Thyroid gland (tissue), 4 donors: ENCODE measurements at regions not wholly inside any gene's neighbourhood (a gene's known extent, or its start where the extent isn't known, plus 50 kb on each side); places are given as distances from the start of the nearest gene placed in this dataset.

Source experiments
- DNase-seq, 2 donors: peaks; one replicate each; pipeline ENCODE4 v3.0.0-alpha.2; 2019
- H3K27ac ChIP-seq, 3 donors: fragments of 200-600 bp; sonication (generic); 1 replicate in 2 of 3; 2 replicates in 1 of 3; pipeline ENCODE4 v1.5.1; 2016 to 2019; ENCODE audit warnings: mild to moderate bottlenecking in 1 of 3, moderate library complexity in 1 of 3
- H3K27me3 ChIP-seq: fragments of 200-600 bp; sonication (generic); one replicate; pipeline ENCODE4 v1.5.1; 2019
- H3K36me3 ChIP-seq, 2 donors: fragments of 200-600 bp; sonication (generic); one replicate each; pipeline ENCODE4 v1.5.1; 2016 to 2019
- H3K4me1 ChIP-seq, 2 donors: fragments of 200-600 bp; sonication (generic); one replicate each; pipeline ENCODE4 v1.5.1; 2017 to 2019
- H3K4me3 ChIP-seq, 3 donors: fragments of 200-600 bp; sonication (generic); replicated peaks in 1 of 3; 1 replicate in 2 of 3; 2 replicates in 1 of 3; pipeline ENCODE4 v1.5.1; 2016; ENCODE audit warnings: mild to moderate bottlenecking in 1 of 3
- H3K9me3 ChIP-seq: fragments of 200-600 bp; sonication (generic); one replicate; pipeline ENCODE4 v1.5.1; 2017
- POLR2A ChIP-seq, 2 donors: fragments of 450-650 bp; IDR thresholded peaks; one replicate each; pipeline ENCODE4 v1.6.1; 2017; ENCODE audit warnings: antibody characterized with exemption in 2 of 2, mild to moderate bottlenecking in 2 of 2, moderate library complexity in 1 of 2
- WGBS, 2 donors: methylation state at CpG; one replicate each; pipeline ENCODE4 v1.1.5; 2017; 5-methylcytosine and 5-hydroxymethylcytosine counted together
- intact Hi-C: fragments of 100-400 bp; cut with DNase I; formaldehyde crosslinking; loops from one replicate; pipeline ENCODE4 v1.15.1; 2023
- TF ChIP-seq, protein P1 (sequence below), 6 experiments: fragments of 200-600 bp in 3 of 6; fragments of 450-650 bp in 3 of 6; sonication (generic) in 3 of 6; IDR thresholded peaks; one replicate each; pipeline ENCODE4 v1.5.1; 2016 to 2019; ENCODE audit warnings: antibody characterized with exemption in 6 of 6, mild to moderate bottlenecking in 2 of 6, inconsistent platforms in 1 of 6, moderate library complexity in 1 of 6

DNA sequence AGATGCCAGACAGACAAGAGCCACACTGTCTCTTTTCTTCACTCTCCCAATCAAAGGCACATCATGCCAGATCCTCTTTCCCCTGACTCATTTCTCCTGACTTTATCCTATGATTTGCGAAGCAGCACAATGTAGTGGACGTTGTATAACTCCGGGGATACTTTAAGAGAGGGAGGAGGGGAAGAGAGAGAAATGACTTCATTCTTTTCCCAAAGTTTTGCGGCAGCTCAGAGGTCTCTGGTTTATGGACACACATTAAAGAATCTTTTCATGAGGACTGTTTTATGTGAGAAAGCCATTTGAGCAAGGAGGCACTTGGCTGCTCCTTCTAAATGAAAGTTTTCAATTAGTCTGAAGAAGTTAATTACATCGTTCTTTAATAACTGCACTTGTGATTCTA lies 75.1 kb upstream of the MC3R start:
- Histone ChIP-seq H3K4me1 (no peaks in the 10 kb centered on the region), H3K36me3 (no peaks in the 10 kb centered on the region), H3K4me3 (no peak overlapping the region), H3K9me3 (no peaks in the 10 kb centered on the region), H3K27ac (no peak overlapping the region), H3K27me3 (no peaks in the 10 kb centered on the region)
- 77% methylated on average over 5 of the region's 5 CpGs for WGBS, 2 donors
- intact Hi-C loops, result no loop called here
- DNase-seq, result no peak
- TF ChIP-seq, protein P1, sequence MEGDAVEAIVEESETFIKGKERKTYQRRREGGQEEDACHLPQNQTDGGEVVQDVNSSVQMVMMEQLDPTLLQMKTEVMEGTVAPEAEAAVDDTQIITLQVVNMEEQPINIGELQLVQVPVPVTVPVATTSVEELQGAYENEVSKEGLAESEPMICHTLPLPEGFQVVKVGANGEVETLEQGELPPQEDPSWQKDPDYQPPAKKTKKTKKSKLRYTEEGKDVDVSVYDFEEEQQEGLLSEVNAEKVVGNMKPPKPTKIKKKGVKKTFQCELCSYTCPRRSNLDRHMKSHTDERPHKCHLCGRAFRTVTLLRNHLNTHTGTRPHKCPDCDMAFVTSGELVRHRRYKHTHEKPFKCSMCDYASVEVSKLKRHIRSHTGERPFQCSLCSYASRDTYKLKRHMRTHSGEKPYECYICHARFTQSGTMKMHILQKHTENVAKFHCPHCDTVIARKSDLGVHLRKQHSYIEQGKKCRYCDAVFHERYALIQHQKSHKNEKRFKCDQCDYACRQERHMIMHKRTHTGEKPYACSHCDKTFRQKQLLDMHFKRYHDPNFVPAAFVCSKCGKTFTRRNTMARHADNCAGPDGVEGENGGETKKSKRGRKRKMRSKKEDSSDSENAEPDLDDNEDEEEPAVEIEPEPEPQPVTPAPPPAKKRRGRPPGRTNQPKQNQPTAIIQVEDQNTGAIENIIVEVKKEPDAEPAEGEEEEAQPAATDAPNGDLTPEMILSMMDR (IDR thresholded peaks at IDR 0.05), result no peak
- TF ChIP-seq POLR2A (IDR thresholded peaks at IDR 0.05), result no peak

DNA sequence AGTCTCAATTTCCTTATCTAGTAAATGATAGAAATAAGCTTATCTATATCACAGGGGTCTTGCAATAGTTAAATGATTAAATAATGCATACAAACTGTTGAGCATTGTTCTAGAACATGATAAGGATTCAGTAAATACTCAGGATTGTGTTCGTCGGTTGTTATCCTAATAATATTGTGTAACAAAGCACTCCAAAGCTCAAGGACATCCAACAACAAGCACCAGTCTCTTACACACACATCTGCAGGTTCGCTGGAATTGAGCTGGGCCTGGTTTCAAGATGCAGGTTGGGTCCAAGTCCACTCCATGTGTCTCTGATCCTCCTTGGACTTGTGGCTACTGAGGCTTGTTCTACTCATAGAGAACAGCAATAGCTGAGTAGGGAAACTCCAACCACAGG lies 74.1 kb upstream of the MC3R start:
- Histone ChIP-seq H3K4me1 (no peaks in the 10 kb centered on the region), H3K36me3 (no peaks in the 10 kb centered on the region), H3K9me3 (no peaks in the 10 kb centered on the region), H3K27me3 (no peaks in the 10 kb centered on the region), H3K4me3 (no peak overlapping the region), H3K27ac (no peak overlapping the region)
- TF ChIP-seq, protein P1 (IDR thresholded peaks at IDR 0.05), result no peak
- no peak for TF ChIP-seq POLR2A (IDR thresholded peaks at IDR 0.05)
- no peak for DNase-seq
- 39 to 40% methylated on average over 3 of the region's 3 CpGs for WGBS, 2 donors
- intact Hi-C loops, result no loop called here

DNA sequence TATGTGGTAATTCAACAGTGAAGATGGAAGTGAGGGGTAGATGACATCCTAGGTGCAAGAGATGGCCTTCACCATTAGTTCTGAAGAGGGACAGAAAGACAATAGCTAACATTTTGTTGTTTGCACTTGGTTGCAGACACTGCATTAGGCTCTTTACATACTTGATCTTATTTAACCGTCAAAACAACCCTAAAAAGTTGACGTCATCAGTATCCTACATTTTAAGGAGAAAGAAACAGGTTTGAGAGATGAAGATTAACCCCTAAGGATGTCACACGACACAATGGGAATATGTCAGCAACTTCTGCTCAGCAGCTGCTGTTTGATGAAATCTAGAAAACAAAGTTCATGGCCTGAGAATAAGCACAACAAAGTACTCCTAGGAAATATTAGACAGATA lies 72.6 kb upstream of the MC3R start:
- H3K9me3 ChIP-seq, result no peaks in the 10 kb centered on the region
- TF ChIP-seq, protein P1 (IDR thresholded peaks at IDR 0.05), result no peak
- TF ChIP-seq POLR2A (IDR thresholded peaks at IDR 0.05), result no peak
- no peaks in the 10 kb centered on the region for H3K27me3 ChIP-seq
- WGBS, 2 donors, result 74 to 80% methylated on average over 3 of the region's 3 CpGs
- H3K4me1 ChIP-seq, result no peaks in the 10 kb centered on the region
- H3K4me3 ChIP-seq, result no peak overlapping the region
- no peak for DNase-seq
- no peak overlapping the region for H3K27ac ChIP-seq
- H3K36me3 ChIP-seq, result no peaks in the 10 kb centered on the region
- intact Hi-C loops, result no loop called here

DNA sequence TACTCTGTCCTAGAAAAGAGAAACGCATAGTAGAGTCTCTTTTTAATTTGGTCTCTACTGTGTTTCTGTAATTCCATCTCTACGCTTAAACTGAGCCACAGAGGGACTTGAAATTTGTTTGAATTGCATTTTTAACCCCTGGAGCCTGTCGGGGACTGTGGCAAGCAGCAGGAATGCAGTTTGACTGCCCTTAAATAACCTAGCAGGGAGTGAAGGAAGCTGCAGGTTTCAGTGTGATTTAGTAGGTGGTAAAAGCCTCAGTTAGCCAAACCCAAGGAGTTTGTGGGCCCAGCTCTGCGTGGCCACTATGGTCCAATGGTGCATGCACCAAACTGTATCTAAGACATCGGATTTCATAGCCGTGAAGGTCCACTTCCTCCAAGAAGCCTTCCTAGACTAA lies 70.3 kb upstream of the MC3R start:
- Histone ChIP-seq H3K27me3 (no peaks in the 10 kb centered on the region), H3K9me3 (no peaks in the 10 kb centered on the region), H3K4me1 (no peaks in the 10 kb centered on the region), H3K36me3 (no peaks in the 10 kb centered on the region), H3K27ac (no peak overlapping the region), H3K4me3 (no peak overlapping the region)
- intact Hi-C loops, result no loop called here
- no peak for DNase-seq
- TF ChIP-seq POLR2A (IDR thresholded peaks at IDR 0.05), result no peak
- TF ChIP-seq, protein P1 (IDR thresholded peaks at IDR 0.05), result no peak
- WGBS, 2 donors, result 41 to 45% methylated on average over 6 of the region's 6 CpGs

DNA sequence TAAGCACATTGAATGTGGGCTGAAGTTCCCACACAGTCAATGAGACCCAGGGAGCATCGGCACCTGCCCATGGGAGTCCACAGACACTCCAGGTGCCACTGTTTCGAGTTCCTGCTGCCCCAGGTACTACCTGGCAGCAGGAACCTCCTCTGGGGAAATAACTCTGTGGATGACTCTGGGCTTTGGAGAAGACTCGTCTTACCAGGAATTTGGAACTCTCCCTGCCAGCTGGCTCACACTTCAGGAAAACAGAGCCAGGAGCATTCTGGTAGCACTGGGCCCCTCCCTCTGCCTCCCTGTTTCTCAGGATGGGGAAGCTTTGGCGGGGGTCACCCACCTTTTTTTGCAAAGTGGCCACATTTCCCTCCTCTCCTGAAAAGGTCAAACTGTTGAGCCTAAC lies 69.5 kb upstream of the MC3R start:
- 30 to 39% methylated on average over 3 of the region's 4 CpGs for WGBS, 2 donors
- Histone ChIP-seq H3K36me3 (no peaks in the 10 kb centered on the region), H3K4me3 (no peak overlapping the region), H3K27ac (no peak overlapping the region), H3K9me3 (no peaks in the 10 kb centered on the region), H3K27me3 (no peaks in the 10 kb centered on the region), H3K4me1 (no peaks in the 10 kb centered on the region)
- TF ChIP-seq POLR2A (IDR thresholded peaks at IDR 0.05), result no peak
- TF ChIP-seq, protein P1 (IDR thresholded peaks at IDR 0.05), result no peak
- no peak for DNase-seq
- intact Hi-C loops, result no loop called here
